Liver (tissue), 8 donors: ENCODE measurements at regions not wholly inside any gene's neighbourhood (a gene's known extent, or its start where the extent isn't known, plus 50 kb on each side); places are given as distances from the start of the nearest gene placed in this dataset.

Experiments
- DNase-seq: peaks from one replicate; pipeline ENCODE4 v3.0.0-alpha.2; 2017; ENCODE audit warnings: low spot score
- H3K27ac ChIP-seq, 2 donors: one replicate each; pipeline ENCODE4 v1.7.0; 2013; ENCODE audit warnings: inconsistent platforms in 2 of 2, low read length in 2 of 2, control low read depth in 1 of 2, low read depth in 1 of 2, mild to moderate bottlenecking in 1 of 2
- H3K27me3 ChIP-seq, 4 donors: one replicate each; pipeline versions ENCODE4 v1.6.1 to v1.7.0; 2013; ENCODE audit warnings: low read length in 3 of 4, inconsistent platforms in 1 of 4, mild to moderate bottlenecking in 1 of 4, moderate library complexity in 1 of 4; ENCODE audit not compliant: control insufficient read depth in 4 of 4, insufficient read depth in 4 of 4
- H3K36me3 ChIP-seq, 4 donors: one replicate each; pipeline versions ENCODE4 v1.6.1 to v1.7.0; 2013; ENCODE audit warnings: low read length in 3 of 4, mild to moderate bottlenecking in 3 of 4, low read depth in 1 of 4, moderate library complexity in 1 of 4; ENCODE audit not compliant: control insufficient read depth in 4 of 4, insufficient read depth in 3 of 4
- H3K4me1 ChIP-seq, 4 donors: one replicate each; pipeline versions ENCODE4 v1.6.1 to v1.7.0; 2013; ENCODE audit warnings: low read length in 3 of 4, mild to moderate bottlenecking in 3 of 4, moderate library complexity in 1 of 4; ENCODE audit not compliant: control insufficient read depth in 4 of 4, insufficient read depth in 4 of 4
- H3K4me3 ChIP-seq, 3 donors: one replicate each; pipeline versions ENCODE4 v1.6.1 to v1.7.0; 2013; ENCODE audit warnings: low read length in 3 of 3, control low read depth in 1 of 3, low read depth in 1 of 3, mild to moderate bottlenecking in 1 of 3
- H3K9ac ChIP-seq, 2 donors: one replicate each; pipeline ENCODE4 v1.7.0; 2013; ENCODE audit warnings: low read length in 2 of 2, mild to moderate bottlenecking in 2 of 2, moderate library complexity in 2 of 2, control low read depth in 1 of 2, low read depth in 1 of 2
- H3K9me3 ChIP-seq, 4 donors: one replicate each; pipeline versions ENCODE4 v1.6.1 to v1.7.0; 2013; ENCODE audit warnings: low read length in 3 of 4; ENCODE audit not compliant: control insufficient read depth in 4 of 4
- ATF3 ChIP-seq: IDR thresholded peaks from 2 replicates; pipeline ENCODE4 v1.6.1; 2016; ENCODE audit warnings: antibody characterized with exemption
- CTCF ChIP-seq: fragments of 150-350 bp; IDR thresholded peaks from 2 replicates; pipeline ENCODE4 v1.5.1; 2017; ENCODE audit warnings: improper control_type of control experiment, low read depth, low read length; ENCODE audit not compliant: missing input control
- EGR1 ChIP-seq, 2 donors: IDR thresholded peaks; 2 replicates each; pipeline ENCODE4 v1.6.1; 2016 to 2018; ENCODE audit warnings: antibody characterized with exemption in 2 of 2, low read depth in 2 of 2
- FOXA1 ChIP-seq: IDR thresholded peaks from 2 replicates; pipeline ENCODE4 v1.6.1; 2016; ENCODE audit warnings: antibody characterized with exemption
- FOXA2 ChIP-seq: IDR thresholded peaks from 2 replicates; pipeline ENCODE4 v1.6.1; 2016; ENCODE audit warnings: antibody characterized with exemption
- GABPA ChIP-seq, 2 donors: IDR thresholded peaks in 1 of 2; conservative IDR thresholded peaks in 1 of 2; 2 replicates each; pipeline ENCODE4 v1.6.1; 2016; ENCODE audit warnings: antibody characterized with exemption in 2 of 2, mild to moderate bottlenecking in 1 of 2, moderate library complexity in 1 of 2
- HNF4A ChIP-seq, 2 donors: conservative IDR thresholded peaks; 2 replicates each; pipeline ENCODE4 v1.6.1; 2016; ENCODE audit warnings: antibody characterized with exemption in 2 of 2, mild to moderate bottlenecking in 2 of 2
- HNF4G ChIP-seq: IDR thresholded peaks from 2 replicates; pipeline ENCODE4 v1.6.1; 2016; ENCODE audit warnings: antibody characterized with exemption
- JUND ChIP-seq, 2 donors: IDR thresholded peaks; 2 replicates each; pipeline ENCODE4 v1.6.1; 2016; ENCODE audit warnings: antibody characterized with exemption in 2 of 2
- MAX ChIP-seq: IDR thresholded peaks from 2 replicates; pipeline ENCODE4 v1.6.1; 2016; ENCODE audit warnings: antibody characterized with exemption
- NR2F2 ChIP-seq: IDR thresholded peaks from 2 replicates; pipeline ENCODE4 v1.6.1; 2016; ENCODE audit warnings: antibody characterized with exemption
- RAD21 ChIP-seq, 2 donors: IDR thresholded peaks; 2 replicates each; pipeline ENCODE4 v1.6.1; 2016; ENCODE audit warnings: antibody characterized with exemption in 2 of 2, mild to moderate bottlenecking in 2 of 2
- REST ChIP-seq: IDR thresholded peaks from 2 replicates; pipeline ENCODE4 v1.6.1; 2016; ENCODE audit warnings: antibody characterized with exemption, mild to moderate bottlenecking
- RXRA ChIP-seq, 2 donors: IDR thresholded peaks; 2 replicates each; pipeline ENCODE4 v1.6.1; 2017 to 2018; ENCODE audit warnings: antibody characterized with exemption in 2 of 2, mild to moderate bottlenecking in 1 of 2
- SP1 ChIP-seq: IDR thresholded peaks from 2 replicates; pipeline ENCODE4 v1.6.1; 2018; ENCODE audit warnings: antibody characterized with exemption, mild to moderate bottlenecking
- TAF1 ChIP-seq: conservative IDR thresholded peaks from 2 replicates; pipeline ENCODE4 v1.6.1; 2016; ENCODE audit warnings: antibody characterized with exemption, mild to moderate bottlenecking
- YY1 ChIP-seq: IDR thresholded peaks from 2 replicates; pipeline ENCODE4 v1.6.1; 2016; ENCODE audit warnings: antibody characterized with exemption, mild to moderate bottlenecking
- ZBTB33 ChIP-seq: IDR thresholded peaks from 2 replicates; pipeline ENCODE4 v1.6.1; 2016; ENCODE audit warnings: antibody characterized with exemption
- WGBS: extraction: QIAGEN DNeasy Blood & Tissue Kit; methylation state at CpG from one replicate; pipeline ENCODE4 v1.1.7; 2013; 5-methylcytosine and 5-hydroxymethylcytosine counted together
- donor health status: healthy.
- donor health status: healthy.
- donor health status: healthy.
- donor health status: healthy.
- donor health status: healthy.

GRCh38 chr1:219298571-219299148 is 125.0 kb downstream of the LYPLAL1 start:
- no peaks in the 10 kb centered on the region for H3K27me3 ChIP-seq
- H3K36me3 ChIP-seq: no peaks in the 10 kb centered on the region
- TF ChIP-seq REST (no peak), SP1 (no peak), TAF1 (no peak), ATF3 (no peak), EGR1 (IDR thresholded peaks at IDR 0.05; ENCODE audit: low read depth in 2 of 2) (no peak), MAX (no peak), RAD21 (IDR thresholded peaks at IDR 0.05) (no peak), CTCF (no peak), ZBTB33 (no peak), FOXA1 (no peak), HNF4A (conservative IDR thresholded peaks at IDR 0.05) (no peak), YY1 (no peak), NR2F2 (no peak), FOXA2 (no peak), GABPA (IDR thresholded peaks at IDR 0.05 in 1 of 2, conservative IDR thresholded peaks at IDR 0.05 in 1 of 2) (no peak), JUND (IDR thresholded peaks at IDR 0.05) (no peak), HNF4G (no peak), RXRA (IDR thresholded peaks at IDR 0.05) (no peak)
- DNase-seq: no peak
- peaks cover 0 to 15% (median 6%) of the 10 kb centered on the region in 4 donors for H3K4me1 ChIP-seq
- no peak overlapping the region for H3K27ac ChIP-seq
- no peak overlapping the region for H3K9ac ChIP-seq
- no peaks in the 10 kb centered on the region for H3K9me3 ChIP-seq
- WGBS: 84% methylated on average over 4 of the region's 4 CpGs
- H3K4me3 ChIP-seq: no peak overlapping the region
